GM21786 (cell line): ENCODE measurements at regions not wholly inside any gene's neighbourhood (a gene's known extent, or its start where the extent isn't known, plus 50 kb on each side); places are given as distances from the start of the nearest gene placed in this dataset.
"Not testable (repeated sequence)": the region's sequence is repeated elsewhere in the genome, so short reads cannot be mapped to it uniquely, and the experiment has no call there.

Source experiments
- ATAC-seq: cut with Tn5 transposase; IDR thresholded peaks from one replicate; pipeline ENCODE4 v1.9.1; 2021; ENCODE audit not compliant: unreplicated experiment

- no peak for ATAC-seq
Observed at GRCh38 chr13:81907787-81908372, 1567.0 kb upstream of the SPRY2 start.

GRCh38 chr13:81888855-81889254, 1547.9 kb upstream of the SPRY2 start:
- no peak for ATAC-seq

GRCh38 chr13:81874681-81875661, 1534.0 kb upstream of the SPRY2 start:
- no peak for ATAC-seq

GRCh38 chr13:81874253-81874652, 1533.3 kb upstream of the SPRY2 start:
- ATAC-seq = no peak

- no peak for ATAC-seq
Observed at GRCh38 chr13:81872581-81872980, 1531.7 kb upstream of the SPRY2 start.

GRCh38 chr13:81871751-81872325, 1530.9 kb upstream of the SPRY2 start:
- ATAC-seq = not testable (repeated sequence)

- no peak for ATAC-seq
Observed at GRCh38 chr13:81848291-81848690, 1507.4 kb upstream of the SPRY2 start.

- ATAC-seq = no peak
Observed at GRCh38 chr13:81846771-81847170, 1505.8 kb upstream of the SPRY2 start.

- no peak for ATAC-seq
Observed at GRCh38 chr13:81821259-81821658, 1480.3 kb upstream of the SPRY2 start.

GRCh38 chr13:81800433-81800832, 1459.5 kb upstream of the SPRY2 start:
- ATAC-seq = no peak

- no peak for ATAC-seq
Observed at GRCh38 chr13:81795710-81796109, 1454.8 kb upstream of the SPRY2 start.

GRCh38 chr13:81791641-81792040, 1450.7 kb upstream of the SPRY2 start:
- no peak for ATAC-seq

- ATAC-seq = no peak
Observed at GRCh38 chr13:81781471-81781870, 1440.5 kb upstream of the SPRY2 start.

- ATAC-seq = no peak
Observed at GRCh38 chr13:81779876-81780275, 1439.0 kb upstream of the SPRY2 start.

GRCh38 chr13:81778350-81778749, 1437.4 kb upstream of the SPRY2 start:
- ATAC-seq = no peak

- no peak for ATAC-seq
Observed at GRCh38 chr13:81773263-81773662, 1432.3 kb upstream of the SPRY2 start.

- ATAC-seq = no peak
Observed at GRCh38 chr13:81771951-81772350, 1431.0 kb upstream of the SPRY2 start.

GRCh38 chr13:81770868-81771505, 1430.1 kb upstream of the SPRY2 start:
- no peak for ATAC-seq

- no peak for ATAC-seq
Observed at GRCh38 chr13:81762449-81762848, 1421.5 kb upstream of the SPRY2 start.

GRCh38 chr13:81760316-81760715, 1419.4 kb upstream of the SPRY2 start:
- no peak for ATAC-seq

GRCh38 chr13:81757348-81757970, 1416.5 kb upstream of the SPRY2 start:
- no peak for ATAC-seq
